ENCODE measurements at regions not wholly inside any gene's neighbourhood (a gene's known extent, or its start where the extent isn't known, plus 50 kb on each side); places are given as distances from the start of the nearest gene placed in this dataset.

DNA sequence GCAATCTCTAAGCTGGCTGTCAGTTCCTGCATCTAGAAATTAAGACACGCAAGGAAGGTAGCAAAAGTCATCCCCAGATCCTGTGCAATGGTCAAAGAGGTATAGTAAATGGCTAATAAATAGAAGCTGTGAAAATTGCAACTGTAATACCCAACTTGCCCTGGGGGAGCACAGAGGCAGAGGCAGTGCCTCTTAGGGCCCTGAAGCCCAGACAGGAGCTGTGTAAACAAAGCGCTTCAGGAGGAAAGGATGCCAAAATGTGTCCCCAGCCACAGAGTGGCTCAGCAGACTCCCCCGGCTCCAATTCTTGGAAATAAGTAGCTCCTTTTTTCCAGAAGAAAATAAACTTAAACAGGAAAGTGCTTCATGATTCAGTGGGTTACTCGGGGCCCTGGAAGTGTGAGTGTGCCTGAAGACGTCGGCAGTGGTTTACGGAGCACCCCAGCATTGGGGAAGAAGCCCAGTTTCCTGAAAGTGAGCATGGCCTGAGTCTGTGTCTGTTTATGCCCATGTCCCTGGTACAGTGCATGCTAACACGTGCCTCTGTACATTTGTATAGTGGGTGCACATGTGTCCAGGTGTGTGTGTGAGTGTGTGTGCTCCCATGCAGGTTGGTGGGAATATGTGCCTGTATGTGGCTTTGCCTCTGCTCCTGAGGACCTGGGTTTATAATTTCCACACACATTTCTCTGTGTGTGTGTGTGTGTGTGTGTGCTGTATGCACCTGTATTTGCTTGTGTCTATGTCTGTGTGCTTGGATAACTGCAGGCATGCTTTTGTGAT, 246.7 kb downstream of the MAFB start:
- no peak for DNase-seq

GRCh38 chr20:40441771-40442170, 247.3 kb downstream of the MAFB start:
- DNase-seq = no peak

- DNase-seq = no peak
These were observed 250.7 kb downstream of the MAFB start for GRCh38 chr20:40438161-40438830.

GRCh38 chr20:40436011-40436410, 253.0 kb downstream of the MAFB start:
- DNase-seq = no peak

GRCh38 chr20:40435146-40435895, 253.7 kb downstream of the MAFB start:
- DNase-seq = no peak

DNA sequence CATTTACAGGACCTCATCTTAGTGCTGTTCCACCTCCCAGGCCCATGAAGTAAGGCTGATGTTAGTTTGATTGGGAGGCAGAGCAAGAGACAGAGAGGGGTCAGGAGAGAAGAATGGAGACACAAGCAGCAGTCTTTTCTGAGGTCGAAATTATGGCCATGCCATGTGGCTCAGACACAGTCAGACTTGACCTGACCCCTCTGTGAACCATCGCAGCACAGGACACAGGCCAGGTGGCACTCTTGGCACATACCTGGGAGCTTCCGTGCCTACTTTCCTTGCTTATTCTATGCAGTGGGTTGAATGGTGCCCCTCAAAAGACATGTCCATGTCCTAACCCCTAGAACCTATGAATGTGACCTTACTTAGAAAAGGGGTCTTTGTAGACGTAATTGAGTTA, 254.9 kb downstream of the MAFB start:
- no peak for DNase-seq

GRCh38 chr20:40433341-40433861, 255.6 kb downstream of the MAFB start:
- no peak for DNase-seq

- no peak for DNase-seq
These were observed 257.4 kb downstream of the MAFB start for GRCh38 chr20:40431611-40432010.

DNA sequence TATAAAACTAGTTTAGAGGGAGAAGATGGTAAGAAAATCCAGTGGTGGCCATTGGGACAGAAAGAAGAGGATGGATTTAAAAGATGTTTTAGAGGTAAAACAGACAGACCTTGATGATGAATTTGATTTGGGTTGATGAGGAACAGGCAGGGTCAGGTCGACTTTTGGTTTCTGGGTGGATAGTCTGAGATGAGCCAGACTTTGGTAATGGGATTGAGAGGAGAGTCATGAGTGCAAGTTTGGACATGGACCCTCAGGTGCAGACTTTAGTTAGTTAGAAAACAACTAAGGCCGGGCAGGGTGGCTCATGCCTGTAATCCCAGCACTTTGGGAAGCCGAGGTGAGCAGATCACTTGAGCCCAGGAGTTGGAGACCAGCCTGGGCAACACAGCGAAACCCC, 257.9 kb downstream of the MAFB start:
- no peak for DNase-seq

DNA sequence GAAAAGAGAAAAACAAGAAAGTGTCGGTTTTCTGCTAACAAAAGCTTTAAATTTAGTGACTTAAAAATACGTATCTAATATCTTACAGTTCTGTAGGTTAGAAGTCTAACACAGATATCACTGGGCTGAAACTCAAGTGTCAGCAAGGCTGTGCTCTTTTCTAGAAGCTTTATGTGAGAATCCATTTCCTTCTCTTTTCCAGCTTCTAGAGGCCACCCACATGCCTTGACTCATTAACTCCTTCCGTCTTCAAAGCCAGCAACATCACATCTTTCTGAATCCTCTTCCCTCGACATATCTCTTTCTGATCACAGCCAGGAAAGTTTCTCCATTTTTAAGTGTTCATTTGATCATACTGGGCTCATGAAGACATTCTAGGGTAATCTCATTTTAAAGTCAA, 262.0 kb downstream of the MAFB start:
- DNase-seq = no peak

DNA sequence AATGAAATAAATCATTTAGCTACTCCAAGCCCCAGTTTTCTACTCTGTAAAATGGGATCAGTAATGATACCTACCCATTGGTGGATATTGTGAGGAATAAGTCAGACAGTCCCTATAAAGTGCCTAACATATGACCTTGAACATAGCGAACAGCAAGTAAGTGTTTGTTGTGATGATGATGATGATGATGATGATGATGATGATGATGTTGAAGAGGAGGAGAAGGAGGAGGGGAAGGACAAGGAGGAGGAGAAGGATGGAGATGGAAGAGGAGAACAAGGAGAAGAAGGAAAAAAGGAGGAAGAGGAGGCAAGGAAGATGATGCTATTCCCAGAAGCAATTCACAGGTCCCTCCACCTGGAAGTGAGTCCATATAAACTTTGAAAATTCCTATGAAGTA, 264.3 kb downstream of the MAFB start:
- no peak for DNase-seq

GRCh38 chr20:40422656-40423055, 266.4 kb downstream of the MAFB start:
- no peak for DNase-seq

- DNase-seq = no peak
These were observed 272.8 kb downstream of the MAFB start for GRCh38 chr20:40416274-40416673.

GRCh38 chr20:40414843-40415615, 274.0 kb downstream of the MAFB start:
- no peak for DNase-seq

DNA sequence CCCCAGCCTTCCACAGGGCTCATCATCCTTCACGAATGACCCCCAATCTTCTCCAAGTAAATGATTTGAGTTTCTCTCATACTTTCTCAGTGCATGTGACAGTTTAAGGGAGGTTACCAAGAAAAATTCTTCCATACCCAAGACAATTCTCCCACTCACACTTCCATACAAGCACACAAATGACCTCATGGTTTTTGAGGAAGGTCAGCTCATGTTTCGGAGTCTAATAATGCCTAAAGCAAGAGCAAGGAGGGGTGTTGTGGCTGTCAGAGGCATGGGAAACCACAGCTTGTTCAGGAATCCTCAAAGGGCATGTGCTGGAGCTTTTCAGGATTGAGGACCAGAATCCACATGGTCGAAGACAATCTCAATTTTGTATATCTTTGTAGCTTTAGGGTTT, 279.0 kb downstream of the MAFB start:
- no peak for DNase-seq

DNA sequence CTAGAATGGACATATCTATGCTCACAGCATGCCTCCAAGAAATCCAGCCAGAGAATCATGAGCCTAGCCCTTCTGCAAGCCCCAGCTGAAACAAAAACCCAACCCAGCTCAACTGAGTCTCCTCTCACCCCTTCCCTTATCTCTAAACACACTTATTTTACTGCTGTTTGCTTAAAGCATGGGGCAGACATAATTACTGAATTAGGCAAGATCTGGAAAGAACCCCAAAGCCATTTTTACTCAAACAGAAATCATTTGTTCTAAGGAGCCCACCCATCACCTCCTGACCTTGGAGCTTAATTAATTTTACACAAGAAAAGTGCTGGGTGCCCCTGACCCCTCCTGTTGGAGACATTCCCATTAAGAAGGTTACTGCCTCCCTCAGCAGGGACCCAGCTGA, 291.6 kb downstream of the MAFB start:
- DNase-seq = no peak

- DNase-seq = no peak
These were observed 295.6 kb downstream of the MAFB start for GRCh38 chr20:40393197-40394079.

DNA sequence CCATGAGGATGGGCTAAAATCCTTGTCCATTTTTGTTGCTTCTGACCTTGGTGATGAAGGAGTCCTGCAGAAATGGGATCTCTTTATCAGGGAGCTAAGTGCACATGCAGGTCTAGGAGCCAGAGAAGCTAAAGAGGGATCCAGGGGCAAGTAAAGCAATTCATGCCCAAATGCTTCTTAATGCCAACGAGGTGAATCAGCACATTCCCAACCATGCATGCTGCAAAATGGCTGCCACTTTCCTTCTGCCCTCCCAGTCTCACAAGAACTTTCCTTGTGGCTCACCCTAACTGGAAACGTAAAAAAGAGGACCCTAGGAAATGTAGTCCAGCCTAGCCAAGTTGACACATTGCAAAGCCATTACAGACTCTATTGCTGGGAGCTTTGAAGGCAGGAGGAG, 298.4 kb downstream of the MAFB start:
- no peak for DNase-seq

GRCh38 chr20:40370800-40371199, 318.2 kb downstream of the MAFB start:
- DNase-seq = no peak

DNA sequence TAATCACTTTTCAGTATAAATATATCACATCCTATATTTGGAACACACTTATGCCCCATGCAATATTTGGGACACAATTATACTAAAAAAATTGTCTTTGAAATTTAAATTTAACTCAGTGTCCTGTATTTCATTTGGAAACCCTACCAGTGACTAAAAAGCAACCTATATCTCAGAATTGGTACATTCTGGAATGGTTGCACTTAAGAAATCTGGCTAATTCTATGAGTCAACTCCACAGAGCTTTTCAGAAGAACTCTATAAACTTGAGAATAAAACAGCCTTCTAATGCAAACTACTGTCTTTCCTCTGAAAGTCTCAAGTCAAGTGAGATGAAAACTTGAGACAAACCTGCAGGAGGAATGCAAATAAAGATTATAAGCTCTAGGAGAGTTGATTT, 320.2 kb downstream of the MAFB start:
- no peak for DNase-seq

- no peak for DNase-seq
These were observed 327.1 kb downstream of the MAFB start for GRCh38 chr20:40361916-40362315.

Data from stimulated activated CD4-positive, alpha-beta T cell treated with anti-CD3 and anti-CD28 coated beads, Interleukin-4, amount 100 ng/mL, for 24 hours (primary cell).